ENCODE measurements at regions not wholly inside any gene's neighbourhood (a gene's known extent, or its start where the extent isn't known, plus 50 kb on each side); places are given as distances from the start of the nearest gene placed in this dataset.
A peak's percentile ranks its signal among the peaks of the same experiment; 100 is the strongest.

DNA sequence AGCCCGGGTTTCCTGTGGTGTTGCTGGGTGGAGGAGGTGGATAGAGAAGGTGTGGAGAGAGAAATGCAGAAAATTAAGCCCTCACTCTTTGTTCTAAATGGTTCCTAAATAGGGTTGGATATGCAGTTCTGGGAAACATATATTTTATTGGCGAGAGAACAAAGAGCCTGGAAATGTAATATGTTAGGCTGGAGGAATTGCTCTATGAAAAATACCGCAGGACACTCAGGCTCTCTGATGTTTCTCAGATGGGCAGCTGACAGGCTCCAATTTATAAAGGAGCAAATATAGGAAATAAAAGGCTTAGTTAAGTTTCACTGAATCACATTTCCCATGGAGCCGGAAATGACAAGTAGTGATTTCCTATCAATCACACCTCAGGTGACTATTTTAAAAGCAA, 428.0 kb downstream of the TMEM135 start:
- no peak for DNase-seq
- Histone ChIP-seq H3K4me3 (ENCODE audit: low read depth, low read length) (no peak overlapping the region), H3K36me3 (no peaks in the 10 kb centered on the region), H3K9me3 (no peaks in the 10 kb centered on the region), H3K4me1 (no peaks in the 10 kb centered on the region), H3K27me3 (peaks cover 18% of the 10 kb centered on the region)
- no peak for TF ChIP-seq CTCF (IDR thresholded peaks at IDR 0.05; ENCODE audit: low read depth, low read length)

- Histone ChIP-seq H3K4me3 (ENCODE audit: low read depth, low read length) (no peak overlapping the region), H3K4me1 (no peaks in the 10 kb centered on the region), H3K36me3 (no peaks in the 10 kb centered on the region), H3K27me3 (peaks cover 30% of the 10 kb centered on the region), H3K9me3 (no peaks in the 10 kb centered on the region)
- DNase-seq: no peak
- TF ChIP-seq CTCF (IDR thresholded peaks at IDR 0.05; ENCODE audit: low read depth, low read length): peak; percentile 42
These were observed 425.9 kb downstream of the TMEM135 start for GRCh38 chr11:87463486-87464102.

- Histone ChIP-seq H3K9me3 (no peaks in the 10 kb centered on the region), H3K4me3 (ENCODE audit: low read depth, low read length) (no peak overlapping the region), H3K4me1 (no peaks in the 10 kb centered on the region), H3K27me3 (peaks cover 30% of the 10 kb centered on the region), H3K36me3 (no peaks in the 10 kb centered on the region)
- DNase-seq: no peak
- no peak for TF ChIP-seq CTCF (IDR thresholded peaks at IDR 0.05; ENCODE audit: low read depth, low read length)
These were observed 424.4 kb downstream of the TMEM135 start for GRCh38 chr11:87462171-87462570.

DNA sequence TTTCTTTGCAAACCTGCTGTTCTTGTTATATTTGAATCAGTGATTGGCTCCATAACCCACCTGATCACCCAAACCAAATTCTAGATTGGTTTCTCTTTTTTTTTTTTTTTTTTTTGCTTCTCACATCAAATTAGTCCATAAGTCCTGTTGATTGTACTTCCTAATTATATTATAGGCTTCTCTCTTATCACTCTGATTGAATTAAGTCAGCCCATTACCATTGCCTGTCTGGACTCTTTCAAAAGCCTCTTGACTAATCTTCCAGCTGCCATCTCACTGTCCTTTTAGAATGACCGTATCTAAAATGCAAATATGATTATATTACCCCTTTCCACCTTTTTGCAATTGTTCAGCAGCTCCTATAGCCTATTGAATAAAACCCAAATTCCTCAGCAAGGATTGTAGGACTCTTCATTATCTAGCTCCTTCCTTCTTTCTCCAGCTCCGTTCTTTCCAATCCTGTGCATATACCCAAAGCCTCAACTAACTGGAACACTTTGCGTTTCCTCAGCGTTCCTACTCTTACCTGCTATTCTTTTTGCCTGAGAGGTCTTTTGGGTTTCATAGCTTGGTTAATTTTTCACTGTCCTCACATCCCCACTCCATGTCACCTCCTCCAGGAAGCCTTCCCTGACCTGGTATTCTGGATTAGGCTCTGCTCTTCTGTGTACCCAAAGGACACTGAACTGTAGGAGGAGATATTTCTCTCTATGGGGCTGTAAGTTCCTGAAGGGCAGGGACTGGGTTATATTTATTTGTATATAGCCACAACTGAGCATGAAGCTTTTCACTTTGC, 423.3 kb downstream of the TMEM135 start:
- TF ChIP-seq CTCF (IDR thresholded peaks at IDR 0.05; ENCODE audit: low read depth, low read length): no peak
- no peaks in the 10 kb centered on the region for H3K9me3 ChIP-seq
- no peaks in the 10 kb centered on the region for H3K36me3 ChIP-seq
- H3K4me3 ChIP-seq (ENCODE audit: low read depth, low read length): no peak overlapping the region
- no peaks in the 10 kb centered on the region for H3K4me1 ChIP-seq
- DNase-seq: no peak
- H3K27me3 ChIP-seq: peaks cover 30% of the 10 kb centered on the region

- no peak for TF ChIP-seq CTCF (IDR thresholded peaks at IDR 0.05; ENCODE audit: low read depth, low read length)
- no peaks in the 10 kb centered on the region for H3K36me3 ChIP-seq
- DNase-seq: no peak
- H3K27me3 ChIP-seq: peaks cover 32% of the 10 kb centered on the region
- no peaks in the 10 kb centered on the region for H3K9me3 ChIP-seq
- no peak overlapping the region for H3K4me3 ChIP-seq (ENCODE audit: low read depth, low read length)
- no peaks in the 10 kb centered on the region for H3K4me1 ChIP-seq
These were observed 422.5 kb downstream of the TMEM135 start for GRCh38 chr11:87460279-87460678.

DNA sequence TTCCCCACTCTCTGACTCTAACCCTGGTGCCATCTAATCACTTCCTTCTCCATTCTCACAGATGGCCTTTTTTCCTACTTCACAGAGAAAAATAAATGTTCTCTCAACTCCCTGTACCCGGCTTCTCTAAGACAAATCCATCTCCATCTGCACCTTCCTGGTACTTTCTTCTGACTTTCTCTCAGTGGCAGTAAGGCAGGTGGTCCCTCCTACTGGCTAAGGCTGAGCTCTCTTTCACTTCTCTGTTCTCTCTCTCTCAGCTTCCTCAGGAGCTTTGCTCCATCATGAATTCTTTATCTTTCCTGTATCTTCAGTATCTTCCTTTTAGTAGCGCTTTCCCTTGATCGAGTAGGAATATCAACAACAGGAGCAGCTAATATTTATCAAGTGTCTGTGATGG, 421.6 kb downstream of the TMEM135 start:
- Histone ChIP-seq H3K27me3 (peaks cover 29% of the 10 kb centered on the region), H3K36me3 (no peaks in the 10 kb centered on the region), H3K4me3 (ENCODE audit: low read depth, low read length) (no peak overlapping the region), H3K9me3 (no peaks in the 10 kb centered on the region), H3K4me1 (no peaks in the 10 kb centered on the region)
- no peak for DNase-seq
- no peak for TF ChIP-seq CTCF (IDR thresholded peaks at IDR 0.05; ENCODE audit: low read depth, low read length)

Data from BE2C (cell line).